GM19328 (cell line): ENCODE measurements at regions not wholly inside any gene's neighbourhood (a gene's known extent, or its start where the extent isn't known, plus 50 kb on each side); places are given as distances from the start of the nearest gene placed in this dataset.

Experiments
- ATAC-seq: cut with Tn5 transposase; IDR thresholded peaks from one replicate; pipeline ENCODE4 v1.9.1; 2021; ENCODE audit warnings: mild to moderate bottlenecking, moderate library complexity; ENCODE audit not compliant: unreplicated experiment

DNA sequence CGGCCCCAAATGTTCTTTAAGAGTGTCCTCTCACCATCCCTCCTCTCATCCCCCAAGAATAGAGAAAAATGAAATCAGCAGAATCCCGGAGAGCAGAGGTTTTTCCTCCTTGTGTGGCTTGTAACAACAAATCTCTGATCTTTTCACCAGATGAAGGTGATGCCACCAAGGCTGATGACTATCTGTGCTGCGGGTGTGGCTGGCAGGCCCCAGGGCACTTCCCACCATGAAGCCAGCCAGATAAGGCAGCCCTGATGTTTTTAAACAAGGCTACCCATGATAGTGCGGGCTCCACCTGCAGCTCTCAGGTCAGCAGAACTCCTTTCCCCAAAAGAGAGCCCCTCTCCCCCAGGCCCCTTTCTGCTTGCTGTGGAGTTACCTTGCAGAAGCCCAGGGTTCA is 58.0 kb upstream of the PARP11 start:
- no peak for ATAC-seq

DNA sequence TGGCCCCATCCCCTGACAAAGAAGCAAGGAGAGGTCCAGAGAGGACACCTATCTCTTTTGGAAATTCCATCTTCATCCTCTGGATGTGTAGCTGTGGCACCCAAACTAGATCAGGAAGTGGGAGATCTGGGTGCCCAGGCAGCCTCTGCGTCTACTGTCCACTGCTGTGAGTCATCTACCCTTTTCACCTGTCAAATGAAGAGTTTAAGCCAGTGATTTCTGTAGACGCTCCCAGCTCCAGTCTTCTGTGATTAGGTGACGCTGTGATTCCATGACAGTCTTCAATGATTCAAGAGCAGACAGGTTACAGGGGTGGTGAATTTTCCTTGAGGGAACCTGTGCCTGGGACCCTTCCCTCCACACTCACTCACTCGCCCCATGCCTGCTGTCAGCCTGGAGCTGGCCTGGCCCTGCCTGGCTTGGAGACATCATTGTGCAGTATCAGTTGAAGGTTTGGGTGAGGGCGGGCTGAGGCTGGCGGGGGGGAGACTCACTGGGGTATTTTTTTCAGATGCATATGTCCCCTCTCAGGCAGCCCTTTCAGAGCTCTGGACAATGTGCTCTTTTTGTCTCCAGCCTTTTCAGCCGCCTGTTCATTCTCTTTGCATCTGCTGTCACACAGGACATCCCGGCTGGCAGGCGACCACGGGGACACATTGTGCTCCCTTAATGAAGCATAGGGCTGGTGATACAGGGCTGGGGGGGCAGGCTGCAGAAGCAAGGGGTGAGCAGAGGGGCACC is 56.8 kb upstream of the PARP11 start:
- ATAC-seq = no peak

DNA sequence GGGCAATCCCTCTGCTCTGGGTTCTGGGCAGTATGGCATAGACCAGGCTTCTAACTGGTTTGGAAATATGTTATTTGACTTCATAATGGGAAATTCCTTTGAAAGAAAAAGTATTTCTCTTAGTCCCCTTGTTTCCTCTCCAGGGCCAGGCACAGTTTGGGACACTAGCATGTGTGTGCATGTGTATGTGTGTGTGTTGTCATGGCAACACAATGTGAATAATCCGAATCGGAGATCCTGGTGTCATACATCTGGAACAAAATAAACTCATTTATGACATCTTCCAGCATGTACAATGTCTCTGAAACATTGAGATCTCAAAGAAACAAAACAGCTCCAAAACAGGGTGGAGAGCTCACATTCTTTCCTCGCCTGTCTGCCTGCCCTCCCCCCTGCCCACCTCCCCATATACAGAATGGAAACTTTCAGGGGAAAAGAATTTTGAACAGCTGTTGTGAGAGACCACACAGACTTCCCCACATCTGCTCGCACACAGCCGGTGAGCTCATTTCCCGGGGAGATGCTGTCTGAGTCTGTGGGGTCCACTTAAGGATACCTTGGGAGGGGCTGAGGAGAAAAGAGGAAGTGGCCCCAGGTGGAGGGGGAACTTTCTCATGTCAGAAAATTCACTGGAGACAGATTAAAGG is 55.5 kb upstream of the PARP11 start:
- ATAC-seq = no peak

DNA sequence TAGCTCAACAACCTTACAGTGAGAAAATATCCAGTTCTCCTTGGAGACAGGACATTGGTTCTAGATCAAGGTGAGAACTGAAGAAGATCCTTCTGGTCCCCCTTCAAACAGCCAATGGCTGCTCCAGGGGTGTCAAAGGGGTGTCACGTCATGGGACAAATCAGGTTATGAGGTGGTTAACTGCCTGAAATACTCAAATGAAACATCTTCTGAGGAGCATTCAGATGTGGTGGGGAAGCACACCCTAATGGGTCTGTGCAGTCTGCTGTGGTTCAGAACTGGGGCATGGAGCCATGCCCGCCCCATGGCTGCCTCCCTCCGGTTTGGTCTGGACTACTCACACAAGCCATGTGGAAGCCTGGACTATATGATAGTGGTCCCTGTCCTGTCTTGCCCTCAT is 52.4 kb upstream of the PARP11 start:
- ATAC-seq = no peak

DNA sequence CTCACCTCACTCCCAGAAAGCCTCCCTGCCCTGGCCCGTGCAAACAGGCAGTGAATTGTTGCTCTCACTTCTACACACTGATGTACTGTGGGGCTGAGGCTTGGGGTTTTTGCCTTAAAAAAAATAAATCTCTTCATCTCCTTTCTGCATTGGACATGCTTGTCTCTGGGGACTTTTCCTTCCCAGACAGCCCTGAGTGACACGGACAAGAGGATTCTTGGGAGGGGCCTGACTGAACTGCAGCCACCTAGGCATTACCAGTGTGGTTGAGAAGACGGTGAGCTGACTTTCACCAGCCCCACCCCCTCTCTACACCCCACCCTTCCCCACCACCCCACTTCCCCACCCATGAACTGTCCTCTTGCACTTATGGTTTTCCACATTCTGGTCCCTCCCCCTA is 51.6 kb upstream of the PARP11 start:
- no peak for ATAC-seq

DNA sequence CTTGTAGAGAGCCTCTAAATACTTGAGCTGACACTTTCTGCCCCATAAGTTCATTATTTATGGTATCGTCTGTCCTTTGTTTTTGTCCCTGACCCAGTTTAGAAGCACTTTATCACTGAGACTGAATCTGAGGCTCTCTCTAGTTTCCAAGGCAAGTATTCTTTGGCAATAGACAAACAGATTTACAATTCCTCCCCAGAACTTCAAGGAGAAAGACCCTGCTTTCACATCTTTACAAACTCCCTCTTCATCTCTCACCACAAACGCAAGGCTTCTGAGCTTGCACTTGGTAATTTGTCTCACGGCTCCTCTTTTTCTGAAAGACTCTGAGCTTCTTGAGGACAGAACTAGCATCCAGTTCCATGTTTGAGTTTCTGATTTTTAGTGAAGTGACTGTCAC is 49.8 kb upstream of the PARP11 start:
- ATAC-seq = no peak
